ENCODE measurements at regions not wholly inside any gene's neighbourhood (a gene's known extent, or its start where the extent isn't known, plus 50 kb on each side); places are given as distances from the start of the nearest gene placed in this dataset.
A peak's percentile ranks its signal among the peaks of the same experiment; 100 is the strongest.

- TF ChIP-seq CTCF (IDR thresholded peaks at IDR 0.05), result no peak
- no peak for TF ChIP-seq POLR2A (IDR thresholded peaks at IDR 0.05)
- no peak for TF ChIP-seq POLR2AphosphoS5 (IDR thresholded peaks at IDR 0.05)
- TF ChIP-seq EP300 (IDR thresholded peaks at IDR 0.05), result no peak
- peaks cover 0 to 20% (median 0%) of the 10 kb centered on the region in 4 donors for H3K9me3 ChIP-seq
- no peak overlapping the region for H3K27ac ChIP-seq
- H3K4me1 ChIP-seq, result no peaks in the 10 kb centered on the region
- H3K36me3 ChIP-seq, result no peaks in the 10 kb centered on the region
- no peak overlapping the region for H3K4me3 ChIP-seq
- DNase-seq (no peak), ATAC-seq (ENCODE audit: low FRiP score in 2 of 2) (no peak)
- H3K27me3 ChIP-seq, result no peaks in the 10 kb centered on the region
Observed at GRCh38 chr4:62899646-62900364, 1509.4 kb downstream of the TECRL start.

- TF ChIP-seq CTCF (IDR thresholded peaks at IDR 0.05), result no peak
- TF ChIP-seq POLR2AphosphoS5 (IDR thresholded peaks at IDR 0.05), result no peak
- TF ChIP-seq EP300 (IDR thresholded peaks at IDR 0.05), result no peak
- no peak for TF ChIP-seq POLR2A (IDR thresholded peaks at IDR 0.05)
- Histone ChIP-seq H3K27ac (no peak overlapping the region), H3K9me3 (peaks cover 0 to 20% (median 0%) of the 10 kb centered on the region in 4 donors), H3K36me3 (no peaks in the 10 kb centered on the region), H3K4me3 (no peak overlapping the region), H3K4me1 (no peaks in the 10 kb centered on the region), H3K27me3 (no peaks in the 10 kb centered on the region)
- WGBS, 2 donors, result 95% methylated on average over 3 of the region's 5 CpGs; no CpG with 5 or more reads in 1 of the 2 donors
- ATAC-seq (ENCODE audit: low FRiP score in 2 of 2), result no peak
- peak in 1 of 2 donors; percentile 34 for DNase-seq
Observed at GRCh38 chr4:62898115-62898514, 1511.1 kb downstream of the TECRL start.

- peak in 1 of 2 donors; percentile 20 for DNase-seq
- 80 to 91% methylated on average over 1 to 3 of the region's 3 CpGs for WGBS, 2 donors
- peaks cover 0 to 20% (median 0%) of the 10 kb centered on the region in 4 donors for H3K9me3 ChIP-seq
- no peaks in the 10 kb centered on the region for H3K36me3 ChIP-seq
- ATAC-seq (ENCODE audit: low FRiP score in 2 of 2), result no peak
- H3K27me3 ChIP-seq, result no peaks in the 10 kb centered on the region
- TF ChIP-seq POLR2AphosphoS5 (IDR thresholded peaks at IDR 0.05), result no peak
- no peak for TF ChIP-seq EP300 (IDR thresholded peaks at IDR 0.05)
- no peak for TF ChIP-seq CTCF (IDR thresholded peaks at IDR 0.05)
- TF ChIP-seq POLR2A (IDR thresholded peaks at IDR 0.05), result no peak
- no peak overlapping the region for H3K27ac ChIP-seq
- H3K4me3 ChIP-seq, result no peak overlapping the region
- no peaks in the 10 kb centered on the region for H3K4me1 ChIP-seq
Observed at GRCh38 chr4:62896721-62897120, 1512.5 kb downstream of the TECRL start.

GRCh38 chr4:62881901-62882300, 1527.3 kb downstream of the TECRL start:
- Histone ChIP-seq H3K27ac (no peak overlapping the region), H3K9me3 (no peaks in the 10 kb centered on the region), H3K27me3 (no peaks in the 10 kb centered on the region), H3K36me3 (no peaks in the 10 kb centered on the region), H3K4me1 (no peaks in the 10 kb centered on the region), H3K4me3 (no peak overlapping the region)
- ATAC-seq (ENCODE audit: low FRiP score in 2 of 2) (no peak), DNase-seq (no peak)
- 84 to 90% methylated on average over 3 of the region's 3 CpGs for WGBS, 2 donors
- TF ChIP-seq CTCF (IDR thresholded peaks at IDR 0.05), result no peak

- 86 to 95% methylated on average over 2 of the region's 2 CpGs for WGBS, 2 donors
- no peak overlapping the region for H3K4me3 ChIP-seq
- H3K4me1 ChIP-seq, result no peaks in the 10 kb centered on the region
- DNase-seq (no peak), ATAC-seq (ENCODE audit: low FRiP score in 2 of 2) (no peak)
- H3K36me3 ChIP-seq, result no peaks in the 10 kb centered on the region
- no peaks in the 10 kb centered on the region for H3K27me3 ChIP-seq
- H3K27ac ChIP-seq, result no peak overlapping the region
- H3K9me3 ChIP-seq, result no peaks in the 10 kb centered on the region
- TF ChIP-seq EP300 (IDR thresholded peaks at IDR 0.05) (no peak), CTCF (IDR thresholded peaks at IDR 0.05) (no peak), POLR2AphosphoS5 (IDR thresholded peaks at IDR 0.05) (no peak), POLR2A (IDR thresholded peaks at IDR 0.05) (no peak)
Observed at GRCh38 chr4:62881210-62881609, 1528.0 kb downstream of the TECRL start.
